ENCODE measurements at regions not wholly inside any gene's neighbourhood (a gene's known extent, or its start where the extent isn't known, plus 50 kb on each side); places are given as distances from the start of the nearest gene placed in this dataset.

GRCh38 chr4:181293541-181293940 lies 949.7 kb upstream of the TENM3 start:
- Histone ChIP-seq H3K9me3 (ENCODE audit: control insufficient read depth in 2 of 2, low read length in 2 of 2) (no peaks in the 10 kb centered on the region), H3K4me1 (ENCODE audit: control insufficient read depth, insufficient read depth, low read length, poor library complexity, severe bottlenecking) (no peaks in the 10 kb centered on the region), H3K4me3 (ENCODE audit: low read depth, low read length) (no peak overlapping the region), H3K36me3 (ENCODE audit: control insufficient read depth, insufficient read depth, low read length) (no peaks in the 10 kb centered on the region), H3K27me3 (ENCODE audit: control insufficient read depth, insufficient read depth, low read length) (no peaks in the 10 kb centered on the region), H3K27ac (ENCODE audit: insufficient read depth, low read length, poor library complexity, severe bottlenecking) (no peak overlapping the region)
- no peak overlapping the region for H3K4me3 Mint-ChIP-seq
- peaks cover 0 to 10% (median 5%) of the 10 kb centered on the region in 7 donors for H3K9me3 Mint-ChIP-seq
- no peak overlapping the region for H3K27ac Mint-ChIP-seq
- H3K36me3 Mint-ChIP-seq: no peaks in the 10 kb centered on the region
- DNase-seq (no peak), ATAC-seq (ENCODE audit: low read depth in 2 of 2) (no peak)
- no peaks in the 10 kb centered on the region for H3K27me3 Mint-ChIP-seq
- H3K4me1 Mint-ChIP-seq: no peaks in the 10 kb centered on the region

DNA sequence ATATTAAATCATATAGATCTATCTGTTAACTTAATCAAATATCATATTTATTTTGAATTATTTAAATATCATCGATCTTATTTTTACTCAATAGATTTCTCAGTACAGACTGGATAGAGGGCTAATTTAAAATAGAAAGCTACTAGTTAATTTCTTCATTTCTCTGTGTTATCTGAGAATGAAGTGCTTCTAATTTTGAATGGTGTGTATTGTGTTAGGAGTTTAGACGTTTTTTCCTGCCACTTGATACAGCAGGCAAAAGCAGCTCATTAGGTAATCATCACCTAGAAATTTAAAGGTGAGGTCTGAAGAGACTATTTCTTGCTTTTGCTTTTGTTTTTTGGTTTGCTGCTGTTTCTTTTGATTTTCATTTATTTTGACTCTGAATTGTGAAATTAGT lies 948.8 kb upstream of the TENM3 start:
- Histone ChIP-seq H3K9me3 (ENCODE audit: control insufficient read depth in 2 of 2, low read length in 2 of 2) (no peaks in the 10 kb centered on the region), H3K36me3 (ENCODE audit: control insufficient read depth, insufficient read depth, low read length) (no peaks in the 10 kb centered on the region), H3K27ac (ENCODE audit: insufficient read depth, low read length, poor library complexity, severe bottlenecking) (no peak overlapping the region), H3K4me3 (ENCODE audit: low read depth, low read length) (no peak overlapping the region), H3K27me3 (ENCODE audit: control insufficient read depth, insufficient read depth, low read length) (no peaks in the 10 kb centered on the region), H3K4me1 (ENCODE audit: control insufficient read depth, insufficient read depth, low read length, poor library complexity, severe bottlenecking) (no peaks in the 10 kb centered on the region)
- H3K36me3 Mint-ChIP-seq: no peaks in the 10 kb centered on the region
- H3K4me3 Mint-ChIP-seq: no peak overlapping the region
- peaks cover 0 to 10% (median 5%) of the 10 kb centered on the region in 7 donors for H3K9me3 Mint-ChIP-seq
- DNase-seq (no peak), ATAC-seq (ENCODE audit: low read depth in 2 of 2) (no peak)
- no peak overlapping the region for H3K27ac Mint-ChIP-seq
- no peaks in the 10 kb centered on the region for H3K27me3 Mint-ChIP-seq
- H3K4me1 Mint-ChIP-seq: no peaks in the 10 kb centered on the region

DNA sequence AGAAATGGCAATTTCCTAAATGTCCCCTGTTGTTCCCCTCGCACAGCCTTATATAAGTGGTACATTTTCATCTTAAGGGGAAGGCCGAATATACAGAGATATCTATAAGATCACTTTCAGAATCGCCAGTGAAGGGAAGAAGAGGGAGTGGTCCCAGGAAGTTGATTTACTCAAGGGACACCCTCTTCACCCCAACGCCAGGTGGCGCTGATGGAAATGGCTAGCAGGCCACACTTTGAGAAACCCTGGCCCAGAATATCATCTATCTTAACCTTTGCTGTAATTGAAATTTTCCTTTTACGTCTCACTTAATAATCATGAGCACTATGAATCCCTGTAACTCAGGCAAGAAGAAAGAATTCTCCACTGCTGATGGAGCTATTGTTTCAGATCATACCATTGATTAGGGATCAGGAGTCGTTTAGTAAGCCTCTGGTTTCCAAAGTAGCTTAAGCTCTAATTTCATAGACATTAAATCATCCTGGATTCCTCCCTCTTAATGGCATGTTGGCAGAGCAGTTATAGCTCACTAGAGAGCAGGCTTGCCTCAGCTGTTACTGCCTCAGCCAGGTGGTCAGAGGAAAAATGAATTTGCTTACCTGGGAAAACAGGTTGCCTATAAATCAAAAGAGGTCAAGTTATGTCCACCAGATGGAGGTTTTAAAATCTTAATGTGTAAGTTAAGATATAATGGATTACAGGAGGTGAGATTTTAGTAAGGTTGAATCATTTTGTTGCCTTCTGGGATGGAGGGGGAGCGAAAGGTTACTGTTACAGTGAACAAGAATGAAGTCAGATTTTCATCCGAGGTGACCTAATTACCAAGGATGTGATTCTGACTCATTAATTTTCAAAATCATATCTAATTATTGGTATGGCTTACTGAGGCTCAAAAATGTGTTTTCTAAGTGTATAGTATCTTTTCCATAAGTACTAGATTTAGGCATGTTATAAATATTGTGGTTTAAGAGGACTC lies 941.2 kb upstream of the TENM3 start:
- no peaks in the 10 kb centered on the region for H3K36me3 Mint-ChIP-seq
- no peak for ATAC-seq (ENCODE audit: low read depth in 2 of 2)
- Histone ChIP-seq H3K4me3 (ENCODE audit: low read depth, low read length) (no peak overlapping the region), H3K4me1 (ENCODE audit: control insufficient read depth, insufficient read depth, low read length, poor library complexity, severe bottlenecking) (no peaks in the 10 kb centered on the region), H3K36me3 (ENCODE audit: control insufficient read depth, insufficient read depth, low read length) (no peaks in the 10 kb centered on the region), H3K27ac (ENCODE audit: insufficient read depth, low read length, poor library complexity, severe bottlenecking) (no peak overlapping the region), H3K9me3 (ENCODE audit: control insufficient read depth in 2 of 2, low read length in 2 of 2) (no peaks in the 10 kb centered on the region), H3K27me3 (ENCODE audit: control insufficient read depth, insufficient read depth, low read length) (no peaks in the 10 kb centered on the region)
- peak in 1 of 3 donors; percentile 6 for DNase-seq
- no peaks in the 10 kb centered on the region for H3K4me1 Mint-ChIP-seq
- H3K27me3 Mint-ChIP-seq: no peaks in the 10 kb centered on the region
- peaks cover 0 to 7% (median 2%) of the 10 kb centered on the region in 7 donors for H3K9me3 Mint-ChIP-seq
- no peak overlapping the region for H3K27ac Mint-ChIP-seq
- H3K4me3 Mint-ChIP-seq: no peak overlapping the region

DNA sequence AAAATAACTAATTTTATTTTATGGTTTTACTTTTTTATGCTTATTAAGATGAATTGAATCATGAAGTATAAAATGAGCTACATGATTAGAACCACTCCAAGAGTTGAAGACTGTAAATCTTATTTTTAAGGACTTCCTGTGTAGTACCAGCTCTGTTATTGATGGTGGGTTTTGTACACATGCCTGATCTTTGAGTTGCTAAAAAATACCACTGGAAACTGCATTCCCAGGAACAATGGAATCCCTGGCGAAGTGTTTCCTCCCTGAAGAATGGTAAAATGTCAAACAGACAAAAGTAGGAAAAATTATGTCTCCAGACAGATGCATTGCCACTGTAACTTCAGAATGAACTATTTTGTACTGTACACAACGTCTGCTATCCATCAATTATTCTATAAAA lies 935.4 kb upstream of the TENM3 start:
- H3K27me3 Mint-ChIP-seq: no peaks in the 10 kb centered on the region
- DNase-seq (no peak), ATAC-seq (ENCODE audit: low read depth in 2 of 2) (no peak)
- H3K9me3 Mint-ChIP-seq: peaks cover 0 to 3% (median 3%) of the 10 kb centered on the region in 7 donors
- no peak overlapping the region for H3K27ac Mint-ChIP-seq
- Histone ChIP-seq H3K36me3 (ENCODE audit: control insufficient read depth, insufficient read depth, low read length) (no peaks in the 10 kb centered on the region), H3K4me1 (ENCODE audit: control insufficient read depth, insufficient read depth, low read length, poor library complexity, severe bottlenecking) (no peaks in the 10 kb centered on the region), H3K27ac (ENCODE audit: insufficient read depth, low read length, poor library complexity, severe bottlenecking) (no peak overlapping the region), H3K9me3 (ENCODE audit: control insufficient read depth in 2 of 2, low read length in 2 of 2) (no peaks in the 10 kb centered on the region), H3K27me3 (ENCODE audit: control insufficient read depth, insufficient read depth, low read length) (no peaks in the 10 kb centered on the region), H3K4me3 (ENCODE audit: low read depth, low read length) (no peak overlapping the region)
- no peak overlapping the region for H3K4me3 Mint-ChIP-seq
- H3K36me3 Mint-ChIP-seq: no peaks in the 10 kb centered on the region
- no peaks in the 10 kb centered on the region for H3K4me1 Mint-ChIP-seq

GRCh38 chr4:181308476-181309312 lies 934.5 kb upstream of the TENM3 start:
- Histone ChIP-seq H3K27me3 (ENCODE audit: control insufficient read depth, insufficient read depth, low read length) (no peaks in the 10 kb centered on the region), H3K4me3 (ENCODE audit: low read depth, low read length) (no peak overlapping the region), H3K9me3 (ENCODE audit: control insufficient read depth in 2 of 2, low read length in 2 of 2) (no peaks in the 10 kb centered on the region), H3K4me1 (ENCODE audit: control insufficient read depth, insufficient read depth, low read length, poor library complexity, severe bottlenecking) (no peaks in the 10 kb centered on the region), H3K27ac (ENCODE audit: insufficient read depth, low read length, poor library complexity, severe bottlenecking) (no peak overlapping the region), H3K36me3 (ENCODE audit: control insufficient read depth, insufficient read depth, low read length) (no peaks in the 10 kb centered on the region)
- H3K27me3 Mint-ChIP-seq: no peaks in the 10 kb centered on the region
- H3K27ac Mint-ChIP-seq: no peak overlapping the region
- no peak for ATAC-seq (ENCODE audit: low read depth in 2 of 2)
- no peaks in the 10 kb centered on the region for H3K4me1 Mint-ChIP-seq
- H3K9me3 Mint-ChIP-seq: peaks cover 0 to 4% (median 3%) of the 10 kb centered on the region in 7 donors
- DNase-seq: no peak
- H3K4me3 Mint-ChIP-seq: peak overlapping the region in 1 of 4 donors; percentile 68
- no peaks in the 10 kb centered on the region for H3K36me3 Mint-ChIP-seq

DNA sequence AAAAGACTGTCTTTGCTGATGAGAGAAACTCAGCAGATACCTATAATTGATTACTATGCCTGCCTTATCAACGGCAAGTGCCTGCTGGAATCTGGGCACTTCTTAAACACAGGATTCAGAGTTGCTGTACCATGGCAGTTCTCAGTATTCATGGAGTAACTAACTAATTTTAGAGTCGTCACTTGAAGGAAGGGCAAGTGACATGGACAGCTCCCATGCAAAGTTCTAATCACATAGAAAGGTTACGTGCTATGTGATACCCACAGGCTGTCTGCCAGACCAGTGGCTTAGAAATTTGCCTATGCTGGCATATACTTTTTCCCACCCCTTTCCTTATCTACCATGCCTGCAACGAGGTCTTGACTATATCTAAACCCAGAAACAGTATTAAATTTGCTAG lies 931.1 kb upstream of the TENM3 start:
- H3K27ac Mint-ChIP-seq: no peak overlapping the region
- ATAC-seq (ENCODE audit: low read depth in 2 of 2): no peak

GRCh38 chr4:181319629-181320028 lies 923.6 kb upstream of the TENM3 start:
- Mint-ChIP-seq H3K4me1 (no peaks in the 10 kb centered on the region), H3K27ac (no peak overlapping the region), H3K36me3 (no peaks in the 10 kb centered on the region), H3K27me3 (no peaks in the 10 kb centered on the region), H3K9me3 (peaks cover 2 to 23% (median 5%) of the 10 kb centered on the region in 7 donors), H3K4me3 (no peak overlapping the region)
- Histone ChIP-seq H3K9me3 (ENCODE audit: control insufficient read depth in 2 of 2, low read length in 2 of 2) (no peaks in the 10 kb centered on the region), H3K4me1 (ENCODE audit: control insufficient read depth, insufficient read depth, low read length, poor library complexity, severe bottlenecking) (no peaks in the 10 kb centered on the region), H3K36me3 (ENCODE audit: control insufficient read depth, insufficient read depth, low read length) (no peaks in the 10 kb centered on the region), H3K4me3 (ENCODE audit: low read depth, low read length) (no peak overlapping the region), H3K27me3 (ENCODE audit: control insufficient read depth, insufficient read depth, low read length) (no peaks in the 10 kb centered on the region), H3K27ac (ENCODE audit: insufficient read depth, low read length, poor library complexity, severe bottlenecking) (no peak overlapping the region)
- ATAC-seq (ENCODE audit: low read depth in 2 of 2) (no peak), DNase-seq (no peak)

More for the DNA sequence above, 931.1 kb upstream of the TENM3 start:
- no peaks in the 10 kb centered on the region for H3K4me1 ChIP-seq (ENCODE audit: control insufficient read depth, insufficient read depth, low read length, poor library complexity, severe bottlenecking)
- H3K27me3 ChIP-seq (ENCODE audit: control insufficient read depth, insufficient read depth, low read length): no peaks in the 10 kb centered on the region
- no peaks in the 10 kb centered on the region for H3K9me3 ChIP-seq (ENCODE audit: control insufficient read depth in 2 of 2, low read length in 2 of 2)
- Mint-ChIP-seq H3K4me1 (no peaks in the 10 kb centered on the region), H3K9me3 (peaks cover 3 to 6% (median 3%) of the 10 kb centered on the region in 7 donors), H3K4me3 (no peak overlapping the region), H3K27me3 (no peaks in the 10 kb centered on the region), H3K36me3 (no peaks in the 10 kb centered on the region)
- H3K27ac ChIP-seq (ENCODE audit: insufficient read depth, low read length, poor library complexity, severe bottlenecking): no peak overlapping the region
- H3K4me3 ChIP-seq (ENCODE audit: low read depth, low read length): no peak overlapping the region
- H3K36me3 ChIP-seq (ENCODE audit: control insufficient read depth, insufficient read depth, low read length): no peaks in the 10 kb centered on the region
- DNase-seq: no peak
